SK-N-SH (cell line): ENCODE measurements at regions not wholly inside any gene's neighbourhood (a gene's known extent, or its start where the extent isn't known, plus 50 kb on each side); places are given as distances from the start of the nearest gene placed in this dataset.
"Not testable (repeated sequence)": the region's sequence is repeated elsewhere in the genome, so short reads cannot be mapped to it uniquely, and the experiment has no call there.

Source experiments
- CHD2 ChIP-seq: fragments of 150-350 bp; IDR thresholded peaks from 2 replicates; pipeline ENCODE4 v1.6.1; 2018; ENCODE audit warnings: low read length; ENCODE audit not compliant: partially characterized antibody
- CTCF ChIP-seq: fragments of 200-600 bp; sonication (generic); IDR thresholded peaks from 2 replicates; pipeline ENCODE4 v1.6.1; 2017; ENCODE audit warnings: antibody characterized with exemption, mild to moderate bottlenecking, moderate library complexity
- EP300 ChIP-seq, 2 experiments: IDR thresholded peaks; 2 replicates each; pipeline versions ENCODE4 v1.4.0 to v1.6.1; 2012; ENCODE audit warnings: borderline replicate concordance in 1 of 2, low read depth in 1 of 2, low read length in 1 of 2
- EZH2phosphoT487 ChIP-seq: fragments of 200-600 bp; sonication (generic); IDR thresholded peaks from 2 replicates; pipeline ENCODE4 v1.6.1; 2017; ENCODE audit warnings: low read depth, mixed run types, mild to moderate bottlenecking, antibody characterized with exemption, moderate library complexity, borderline replicate concordance
- GABPA ChIP-seq: IDR thresholded peaks from 2 replicates; pipeline ENCODE4 v1.4.0; 2012; ENCODE audit warnings: low read depth, mild to moderate bottlenecking
- MXI1 ChIP-seq: IDR thresholded peaks from 2 replicates; pipeline ENCODE4 v1.6.1; 2012; ENCODE audit warnings: mild to moderate bottlenecking, low read depth, low read length, improper control_type of control experiment
- POLR2AphosphoS5 ChIP-seq: IDR thresholded peaks from 2 replicates; pipeline ENCODE4 v1.6.1; 2012; ENCODE audit warnings: low read depth, low read length
- RAD21 ChIP-seq: IDR thresholded peaks from 2 replicates; pipeline ENCODE4 v1.6.1; 2012; ENCODE audit warnings: mild to moderate bottlenecking, low read length
- RCOR1 ChIP-seq: fragments of 150-350 bp; IDR thresholded peaks from 2 replicates; pipeline ENCODE4 v1.6.1; 2017; ENCODE audit warnings: antibody characterized with exemption, low read length
- RFX5 ChIP-seq: IDR thresholded peaks from 2 replicates; pipeline ENCODE4 v1.6.1; 2012; ENCODE audit warnings: mild to moderate bottlenecking, improper control_type of control experiment, low read length
- SIN3A ChIP-seq: IDR thresholded peaks from 2 replicates; pipeline ENCODE4 v1.6.1; 2012; ENCODE audit warnings: low read depth, mild to moderate bottlenecking, low read length, moderate library complexity, borderline replicate concordance
- TCF12 ChIP-seq: IDR thresholded peaks from 2 replicates; pipeline ENCODE4 v1.4.0; 2012

GRCh38 chr14:21817010-21817409 is 143.4 kb upstream of the OR4E1 start:
- TF ChIP-seq EZH2phosphoT487; EP300 (IDR thresholded peaks at IDR 0.05; ENCODE audit: borderline replicate concordance in 1 of 2, low read depth in 1 of 2, low read length in 1 of 2); CTCF; RCOR1; MXI1; GABPA; POLR2AphosphoS5; RAD21; RFX5; TCF12; SIN3A; CHD2: not testable (repeated sequence)
